Kidney (tissue), 13 donors: ENCODE measurements at regions not wholly inside any gene's neighbourhood (a gene's known extent, or its start where the extent isn't known, plus 50 kb on each side); places are given as distances from the start of the nearest gene placed in this dataset.

ENCODE experiments used
- DNase-seq, 5 donors: peaks; one replicate each; pipeline ENCODE4 v3.0.0-alpha.2; 2013 to 2020
- FAIRE-seq: peaks from 2 replicates; lab custom pipeline; 2012; peaks lifted over from hg19 to GRCh38; lab: Jason Lieb, UNC
- H3K27ac ChIP-seq, 2 donors: one replicate each; pipeline ENCODE4 v1.7.0; 2013; ENCODE audit warnings: low read depth in 2 of 2, low read length in 2 of 2, inconsistent platforms in 1 of 2
- H3K27me3 ChIP-seq: one replicate; pipeline ENCODE4 v1.7.1; 2013; ENCODE audit warnings: low read length, inconsistent platforms; ENCODE audit not compliant: control insufficient read depth, insufficient read depth
- H3K36me3 ChIP-seq, 3 donors: one replicate each; pipeline versions ENCODE4 v1.7.0 to v1.7.1; 2013; ENCODE audit warnings: low read length in 3 of 3, control low read depth in 1 of 3, inconsistent platforms in 1 of 3; ENCODE audit not compliant: insufficient read depth in 3 of 3, control insufficient read depth in 2 of 3
- H3K4me1 ChIP-seq, 3 donors: one replicate each; pipeline versions ENCODE4 v1.7.0 to v1.7.1; 2013; ENCODE audit warnings: low read length in 3 of 3, inconsistent platforms in 1 of 3, low read depth in 1 of 3; ENCODE audit not compliant: control insufficient read depth in 2 of 3, insufficient read depth in 2 of 3
- H3K4me3 ChIP-seq, 3 donors: one replicate each; pipeline versions ENCODE4 v1.7.0 to v1.8.1; 2013; ENCODE audit warnings: low read length in 3 of 3, control low read depth in 1 of 3, inconsistent platforms in 1 of 3
- H3K9ac ChIP-seq, 3 donors: one replicate each; pipeline versions ENCODE4 v1.7.0 to v1.7.1; 2013; ENCODE audit warnings: low read length in 3 of 3, control low read depth in 1 of 3, inconsistent platforms in 1 of 3
- H3K9me3 ChIP-seq, 3 donors: one replicate each; pipeline versions ENCODE4 v1.7.0 to v1.7.1; 2013; ENCODE audit warnings: low read length in 3 of 3, control low read depth in 1 of 3, inconsistent platforms in 1 of 3; ENCODE audit not compliant: control insufficient read depth in 2 of 3, insufficient read depth in 1 of 3
- intact Hi-C: fragments of 100-400 bp; cut with DNase I; formaldehyde crosslinking; loops from one replicate; pipeline ENCODE4 v1.11.1; 2022
- TF ChIP-seq, protein P1 (sequence below): IDR thresholded peaks from 3 replicates; pipeline ENCODE4 v1.5.1; 2012; ENCODE audit warnings: mild to moderate bottlenecking, moderate library complexity, borderline replicate concordance; ENCODE audit not compliant: insufficient read depth; ENCODE audit errors: extremely low read depth
- donor health status: control.
- donor health status: control.
- donor health status: control.
- donor health status: control.
- donor health status: control.
- donor health status: DM: yes; HTN: yes; CAD: no.
- donor health status: Normal renal cell carcinoma (clear cell type).

DNA sequence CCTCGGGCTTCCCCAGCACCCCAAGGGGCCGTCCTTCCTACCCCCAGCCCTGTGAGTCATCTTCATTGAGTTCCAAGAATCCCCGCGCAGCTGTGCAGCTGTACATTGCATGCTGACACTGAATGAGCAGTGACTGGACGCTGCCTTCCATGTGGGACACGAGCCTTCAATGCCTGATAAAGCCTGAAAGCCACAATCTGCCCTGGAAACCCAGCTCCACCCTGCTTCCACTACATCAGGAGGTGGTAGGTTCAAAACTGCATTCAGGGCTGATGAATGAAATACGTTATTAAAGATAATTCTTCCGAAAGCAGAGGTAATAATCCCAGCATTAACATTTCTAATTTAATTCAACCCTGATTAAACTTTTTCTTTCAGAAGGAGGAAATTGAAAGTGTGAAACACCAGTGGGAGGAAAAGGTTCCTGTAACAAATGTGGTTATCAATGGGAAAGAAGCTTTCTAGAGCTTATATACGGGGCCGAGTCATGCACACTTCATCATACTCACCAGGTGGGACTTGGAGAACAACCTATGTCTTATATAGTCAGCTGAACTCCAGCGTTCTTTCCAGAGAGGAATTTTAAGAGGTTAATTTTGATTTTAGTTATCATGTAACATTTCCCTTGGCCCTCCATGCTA is 360.1 kb downstream of the LPIN1 start:
- Histone ChIP-seq H3K4me3 (no peak overlapping the region), H3K9me3 (no peaks in the 10 kb centered on the region), H3K27ac (no peak overlapping the region), H3K27me3 (no peaks in the 10 kb centered on the region), H3K4me1 (no peaks in the 10 kb centered on the region), H3K9ac (no peak overlapping the region), H3K36me3 (no peaks in the 10 kb centered on the region)
- FAIRE-seq (no peak), DNase-seq (peak in 1 of 5 donors; percentile 78)
- intact Hi-C loops, result no loop called here
- TF ChIP-seq, protein P1, sequence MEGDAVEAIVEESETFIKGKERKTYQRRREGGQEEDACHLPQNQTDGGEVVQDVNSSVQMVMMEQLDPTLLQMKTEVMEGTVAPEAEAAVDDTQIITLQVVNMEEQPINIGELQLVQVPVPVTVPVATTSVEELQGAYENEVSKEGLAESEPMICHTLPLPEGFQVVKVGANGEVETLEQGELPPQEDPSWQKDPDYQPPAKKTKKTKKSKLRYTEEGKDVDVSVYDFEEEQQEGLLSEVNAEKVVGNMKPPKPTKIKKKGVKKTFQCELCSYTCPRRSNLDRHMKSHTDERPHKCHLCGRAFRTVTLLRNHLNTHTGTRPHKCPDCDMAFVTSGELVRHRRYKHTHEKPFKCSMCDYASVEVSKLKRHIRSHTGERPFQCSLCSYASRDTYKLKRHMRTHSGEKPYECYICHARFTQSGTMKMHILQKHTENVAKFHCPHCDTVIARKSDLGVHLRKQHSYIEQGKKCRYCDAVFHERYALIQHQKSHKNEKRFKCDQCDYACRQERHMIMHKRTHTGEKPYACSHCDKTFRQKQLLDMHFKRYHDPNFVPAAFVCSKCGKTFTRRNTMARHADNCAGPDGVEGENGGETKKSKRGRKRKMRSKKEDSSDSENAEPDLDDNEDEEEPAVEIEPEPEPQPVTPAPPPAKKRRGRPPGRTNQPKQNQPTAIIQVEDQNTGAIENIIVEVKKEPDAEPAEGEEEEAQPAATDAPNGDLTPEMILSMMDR, result no peak

- DNase-seq (no peak), FAIRE-seq (no peak)
- intact Hi-C loops, result no loop called here
- Histone ChIP-seq H3K9ac (no peak overlapping the region), H3K27ac (no peak overlapping the region), H3K27me3 (no peaks in the 10 kb centered on the region), H3K36me3 (no peaks in the 10 kb centered on the region), H3K9me3 (no peaks in the 10 kb centered on the region), H3K4me3 (no peak overlapping the region), H3K4me1 (no peaks in the 10 kb centered on the region)
- TF ChIP-seq, protein P1, result no peak
These were observed 360.9 kb downstream of the LPIN1 start for GRCh38 chr2:12107321-12107720.

DNA sequence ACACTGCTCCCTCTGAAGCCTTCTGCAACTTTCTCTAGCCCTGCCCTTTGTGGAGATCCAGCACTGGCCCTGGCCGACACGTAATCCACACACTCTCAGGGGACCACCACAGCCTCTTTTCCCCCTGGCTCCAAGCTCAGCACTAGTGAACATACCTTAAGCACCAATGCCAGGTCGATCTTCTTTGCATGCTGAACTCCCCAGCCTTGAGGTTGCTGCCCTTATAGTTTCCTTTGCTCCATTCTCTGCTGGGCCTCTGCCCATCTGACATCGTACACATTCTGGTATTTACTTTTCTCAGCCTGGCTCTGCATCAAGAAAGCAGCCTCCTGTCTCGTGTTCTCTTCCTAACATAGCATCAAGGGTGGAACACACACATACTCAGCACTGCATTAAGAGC is 361.5 kb downstream of the LPIN1 start:
- Histone ChIP-seq H3K4me3 (no peak overlapping the region), H3K27me3 (no peaks in the 10 kb centered on the region), H3K9ac (no peak overlapping the region), H3K9me3 (no peaks in the 10 kb centered on the region), H3K27ac (no peak overlapping the region), H3K4me1 (no peaks in the 10 kb centered on the region), H3K36me3 (no peaks in the 10 kb centered on the region)
- TF ChIP-seq, protein P1, result no peak
- FAIRE-seq (no peak), DNase-seq (no peak)
- intact Hi-C loops, result no loop called here
